ENCODE measurements at regions not wholly inside any gene's neighbourhood (a gene's known extent, or its start where the extent isn't known, plus 50 kb on each side); places are given as distances from the start of the nearest gene placed in this dataset.

DNA sequence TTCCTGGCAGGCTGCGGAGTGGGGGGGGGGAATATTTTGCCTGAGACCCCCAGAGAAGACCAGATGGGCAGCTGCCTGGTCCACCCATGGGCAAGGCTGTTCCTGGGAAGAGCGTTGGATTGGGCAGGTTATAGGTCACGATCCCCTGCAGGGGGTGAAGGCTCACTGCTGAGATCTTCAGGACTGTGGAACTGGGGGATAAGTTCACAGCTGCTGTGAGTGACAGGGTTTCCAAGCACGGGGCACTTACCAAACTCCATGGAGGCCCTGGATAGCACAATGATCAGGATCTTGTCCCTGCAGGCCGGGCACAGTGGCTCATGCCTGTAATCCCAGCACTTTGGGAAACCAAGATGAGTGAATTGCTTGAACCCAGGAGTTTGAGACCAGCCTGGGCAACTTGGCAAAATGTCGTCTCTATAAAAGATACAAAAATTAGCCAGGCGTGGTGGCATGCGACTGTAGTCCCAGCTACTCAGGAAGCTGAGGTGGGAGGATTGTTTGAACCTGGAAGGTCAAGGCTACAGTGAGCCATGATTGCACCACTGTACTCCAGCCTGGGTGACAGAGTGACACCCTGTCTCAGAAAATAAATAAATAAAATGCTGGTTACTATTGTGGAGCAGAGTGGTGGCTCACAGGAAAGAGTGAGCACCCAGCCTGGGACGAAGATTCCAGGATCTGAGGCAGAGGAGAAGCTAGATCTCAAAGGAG lies 68.0 kb upstream of the HELT start:
- Histone ChIP-seq H3K4me1 (no peaks in the 10 kb centered on the region), H3K9me3 (no peaks in the 10 kb centered on the region), H3K36me3 (no peaks in the 10 kb centered on the region), H3K27ac (no peak overlapping the region), H3K27me3 (replicated peaks in 1 of 7) (peaks cover 0 to 40% (median 0%) of the 10 kb centered on the region in 7 donors), H3K4me3 (no peak overlapping the region)
- intact Hi-C loops (cut with DNase I; ENCODE audit: low total_unique reads) = no loop called here
- TF ChIP-seq, protein P1, sequence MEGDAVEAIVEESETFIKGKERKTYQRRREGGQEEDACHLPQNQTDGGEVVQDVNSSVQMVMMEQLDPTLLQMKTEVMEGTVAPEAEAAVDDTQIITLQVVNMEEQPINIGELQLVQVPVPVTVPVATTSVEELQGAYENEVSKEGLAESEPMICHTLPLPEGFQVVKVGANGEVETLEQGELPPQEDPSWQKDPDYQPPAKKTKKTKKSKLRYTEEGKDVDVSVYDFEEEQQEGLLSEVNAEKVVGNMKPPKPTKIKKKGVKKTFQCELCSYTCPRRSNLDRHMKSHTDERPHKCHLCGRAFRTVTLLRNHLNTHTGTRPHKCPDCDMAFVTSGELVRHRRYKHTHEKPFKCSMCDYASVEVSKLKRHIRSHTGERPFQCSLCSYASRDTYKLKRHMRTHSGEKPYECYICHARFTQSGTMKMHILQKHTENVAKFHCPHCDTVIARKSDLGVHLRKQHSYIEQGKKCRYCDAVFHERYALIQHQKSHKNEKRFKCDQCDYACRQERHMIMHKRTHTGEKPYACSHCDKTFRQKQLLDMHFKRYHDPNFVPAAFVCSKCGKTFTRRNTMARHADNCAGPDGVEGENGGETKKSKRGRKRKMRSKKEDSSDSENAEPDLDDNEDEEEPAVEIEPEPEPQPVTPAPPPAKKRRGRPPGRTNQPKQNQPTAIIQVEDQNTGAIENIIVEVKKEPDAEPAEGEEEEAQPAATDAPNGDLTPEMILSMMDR (IDR thresholded peaks at IDR 0.05 in 8 of 11, conservative IDR thresholded peaks at IDR 0.05 in 3 of 11) = no peak
- TF ChIP-seq POLR2AphosphoS5 (IDR thresholded peaks at IDR 0.05) (no peak), POLR2A (IDR thresholded peaks at IDR 0.05) (no peak)
- DNase-seq = no peak
- WGBS, 5 donors = 73 to 89% (median 83%) methylated on average over 7 to 9 of the region's 9 CpGs

DNA sequence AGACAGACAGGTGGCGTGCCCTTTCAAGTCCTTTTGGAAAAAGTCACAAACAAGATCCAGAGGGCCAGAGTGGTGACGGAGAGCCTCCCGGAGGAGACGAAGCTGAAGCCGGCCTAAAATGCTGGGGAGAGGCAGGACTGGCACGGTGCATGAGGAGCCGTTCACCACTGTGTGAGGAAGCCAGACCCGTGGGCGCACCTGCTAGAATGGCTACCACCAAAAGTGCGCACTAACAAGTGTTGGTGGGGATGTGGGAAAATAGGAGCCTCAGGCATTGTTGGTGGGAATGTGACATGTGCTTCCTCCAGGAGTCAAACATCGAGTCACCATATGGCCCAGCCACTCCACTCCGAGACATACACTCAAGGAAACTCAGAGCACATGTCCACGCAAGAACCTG lies 67.4 kb upstream of the HELT start:
- 81 to 89% (median 86%) methylated on average over 13 of the region's 13 CpGs for WGBS, 5 donors

DNA sequence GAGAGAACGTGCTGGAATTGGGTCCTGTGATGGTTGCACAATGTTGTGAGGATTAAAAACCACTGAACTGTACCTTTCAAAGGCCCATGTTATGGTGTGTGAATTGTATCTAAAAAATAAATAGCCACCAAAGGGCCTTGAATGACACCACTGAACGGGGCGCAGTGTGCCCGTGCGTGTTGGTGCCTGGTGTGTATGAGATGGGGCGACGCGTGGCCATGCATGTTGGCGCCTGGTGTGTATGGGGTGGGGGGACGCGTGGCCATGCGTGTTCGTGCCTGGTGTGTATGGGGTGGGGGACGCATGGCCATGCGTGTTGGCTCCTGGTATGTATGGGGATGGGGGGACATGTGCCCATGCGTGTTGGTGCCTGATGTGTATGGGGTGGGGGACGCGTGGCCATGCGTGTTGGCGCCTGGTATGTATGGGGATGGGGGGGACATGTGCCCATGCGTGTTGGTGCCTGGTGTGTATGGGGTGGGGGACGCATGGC lies 66.6 kb upstream of the HELT start:
- no peak for DNase-seq
- intact Hi-C loops (cut with DNase I; ENCODE audit: low total_unique reads) = no loop called here
- no peaks in the 10 kb centered on the region for H3K9me3 ChIP-seq

More for the DNA sequence above, 67.4 kb upstream of the HELT start:
- intact Hi-C loops (cut with DNase I; ENCODE audit: low total_unique reads) = no loop called here
- TF ChIP-seq POLR2AphosphoS5 (IDR thresholded peaks at IDR 0.05) (no peak), POLR2A (IDR thresholded peaks at IDR 0.05) (no peak)
- TF ChIP-seq, protein P1 (IDR thresholded peaks at IDR 0.05 in 8 of 11, conservative IDR thresholded peaks at IDR 0.05 in 3 of 11) = no peak
- Histone ChIP-seq H3K36me3 (no peaks in the 10 kb centered on the region), H3K27me3 (replicated peaks in 1 of 7) (peaks cover 0 to 41% (median 0%) of the 10 kb centered on the region in 7 donors), H3K4me1 (no peaks in the 10 kb centered on the region), H3K9me3 (no peaks in the 10 kb centered on the region), H3K4me3 (no peak overlapping the region), H3K27ac (no peak overlapping the region)
- DNase-seq = no peak

DNA sequence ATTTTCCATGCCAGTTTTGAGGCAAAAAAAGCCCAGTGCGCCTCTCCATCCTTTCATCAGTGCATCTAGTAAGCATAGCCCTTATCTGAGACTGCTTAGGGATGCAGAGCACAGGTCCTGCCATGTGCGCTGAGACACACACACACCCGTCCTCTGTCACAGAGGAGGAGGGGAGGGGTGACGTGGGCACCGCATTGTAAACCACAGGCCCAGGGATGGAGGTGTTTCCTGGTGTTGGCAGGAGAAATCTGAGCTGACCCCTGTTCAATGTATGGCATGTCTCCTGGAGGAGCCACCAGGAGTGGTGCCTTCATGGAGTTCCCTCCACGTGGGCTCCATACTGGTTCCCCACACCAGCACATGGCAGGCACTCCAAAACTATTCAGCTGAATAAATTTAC lies 65.8 kb upstream of the HELT start:
- no peak for DNase-seq
- Histone ChIP-seq H3K27me3 (replicated peaks in 1 of 7) (peaks cover 0 to 39% (median 0%) of the 10 kb centered on the region in 7 donors), H3K4me1 (no peaks in the 10 kb centered on the region), H3K36me3 (no peaks in the 10 kb centered on the region), H3K27ac (no peak overlapping the region), H3K4me3 (no peak overlapping the region), H3K9me3 (no peaks in the 10 kb centered on the region)
- intact Hi-C loops (cut with DNase I; ENCODE audit: low total_unique reads) = no loop called here
- TF ChIP-seq POLR2A (IDR thresholded peaks at IDR 0.05) (no peak), POLR2AphosphoS5 (IDR thresholded peaks at IDR 0.05) (no peak)
- TF ChIP-seq, protein P1 (IDR thresholded peaks at IDR 0.05 in 8 of 11, conservative IDR thresholded peaks at IDR 0.05 in 3 of 11) = no peak
- 75 to 85% (median 78%) methylated on average over 4 to 6 of the region's 6 CpGs for WGBS, 5 donors

More for the DNA sequence above, 66.6 kb upstream of the HELT start:
- no peak for TF ChIP-seq POLR2A (IDR thresholded peaks at IDR 0.05)
- TF ChIP-seq, protein P1 (IDR thresholded peaks at IDR 0.05 in 8 of 11, conservative IDR thresholded peaks at IDR 0.05 in 3 of 11) = no peak
- TF ChIP-seq POLR2AphosphoS5 (IDR thresholded peaks at IDR 0.05) = no peak
- no peaks in the 10 kb centered on the region for H3K4me1 ChIP-seq
- H3K4me3 ChIP-seq = no peak overlapping the region
- no peak overlapping the region for H3K27ac ChIP-seq
- WGBS, 5 donors = 90 to 98% (median 93%) methylated on average over 21 to 22 of the region's 22 CpGs
- peaks cover 0 to 41% (median 0%) of the 10 kb centered on the region in 7 donors for H3K27me3 ChIP-seq (replicated peaks in 1 of 7)
- no peaks in the 10 kb centered on the region for H3K36me3 ChIP-seq
